Thoracic aorta (tissue), 2 donors: ENCODE measurements at regions not wholly inside any gene's neighbourhood (a gene's known extent, or its start where the extent isn't known, plus 50 kb on each side); places are given as distances from the start of the nearest gene placed in this dataset.

Experiments
- ATAC-seq: fragments of 150-250 bp; one replicate; pipeline ENCODE4 v1.8.0; 2017; ENCODE audit warnings: low read depth; ENCODE audit not compliant: insufficient number of reproducible peaks, low FRiP score
- DNase-seq: peaks from one replicate; pipeline ENCODE4 v3.0.0-alpha.2; 2020; ENCODE audit warnings: low spot score
- H3K27ac ChIP-seq, 2 donors: fragments of 200-600 bp; sonication (generic); 1 replicate in 1 of 2; 2 replicates in 1 of 2; pipeline ENCODE4 v1.5.1; 2016; ENCODE audit warnings: mild to moderate bottlenecking in 2 of 2, moderate library complexity in 2 of 2
- H3K27me3 ChIP-seq: fragments of 200-600 bp; sonication (generic); replicated peaks from 2 replicates; pipeline ENCODE4 v1.6.0; 2016; ENCODE audit warnings: mild to moderate bottlenecking; ENCODE audit not compliant: insufficient read depth
- H3K36me3 ChIP-seq: fragments of 200-600 bp; sonication (generic); one replicate; pipeline ENCODE4 v1.5.1; 2016
- H3K4me1 ChIP-seq, 2 donors: fragments of 200-600 bp; sonication (generic); 1 replicate in 1 of 2; 2 replicates in 1 of 2; pipeline versions ENCODE4 v1.5.1 to v1.6.0; 2016; ENCODE audit warnings: low read depth in 2 of 2, mild to moderate bottlenecking in 1 of 2; ENCODE audit not compliant: control insufficient read depth in 1 of 2
- H3K4me3 ChIP-seq: fragments of 200-600 bp; sonication (generic); 2 replicates; pipeline ENCODE4 v1.5.1; 2016; ENCODE audit warnings: mild to moderate bottlenecking
- H3K9me3 ChIP-seq: fragments of 200-600 bp; sonication (generic); 2 replicates; pipeline ENCODE4 v1.5.1; 2016
- CTCF ChIP-seq: fragments of 200-600 bp; sonication (generic); IDR thresholded peaks from one replicate; pipeline ENCODE4 v1.5.1; 2019; ENCODE audit warnings: antibody characterized with exemption

- Histone ChIP-seq H3K4me3 (no peak overlapping the region), H3K36me3 (no peaks in the 10 kb centered on the region), H3K4me1 (no peaks in the 10 kb centered on the region), H3K27ac (no peak overlapping the region), H3K9me3 (no peaks in the 10 kb centered on the region), H3K27me3 (no peaks in the 10 kb centered on the region)
- no peak for DNase-seq
- TF ChIP-seq CTCF: no peak
- no peak for ATAC-seq
Observed at GRCh38 chr4:111450867-111451266, 694.4 kb upstream of the FAM241A start.

- no peak for DNase-seq
- H3K4me3 ChIP-seq: no peak overlapping the region
Observed at GRCh38 chr4:111453216-111453615, 692.0 kb upstream of the FAM241A start.

GRCh38 chr4:111454961-111455360 lies 690.3 kb upstream of the FAM241A start:
- H3K27me3 ChIP-seq: no peaks in the 10 kb centered on the region
- no peak for DNase-seq

More at GRCh38 chr4:111453216-111453615, 692.0 kb upstream of the FAM241A start:
- Histone ChIP-seq H3K9me3 (no peaks in the 10 kb centered on the region), H3K27me3 (no peaks in the 10 kb centered on the region), H3K36me3 (no peaks in the 10 kb centered on the region), H3K4me1 (no peaks in the 10 kb centered on the region), H3K27ac (no peak overlapping the region)
- ATAC-seq: no peak
- TF ChIP-seq CTCF: no peak

GRCh38 chr4:111464251-111465045 lies 680.8 kb upstream of the FAM241A start:
- Histone ChIP-seq H3K4me1 (no peaks in the 10 kb centered on the region), H3K4me3 (no peak overlapping the region), H3K9me3 (no peaks in the 10 kb centered on the region), H3K27me3 (no peaks in the 10 kb centered on the region), H3K27ac (no peak overlapping the region), H3K36me3 (no peaks in the 10 kb centered on the region)
- TF ChIP-seq CTCF: no peak
- ATAC-seq: no peak
- DNase-seq: no peak

More at GRCh38 chr4:111454961-111455360, 690.3 kb upstream of the FAM241A start:
- no peaks in the 10 kb centered on the region for H3K9me3 ChIP-seq
- ATAC-seq: no peak
- H3K36me3 ChIP-seq: no peaks in the 10 kb centered on the region
- no peak overlapping the region for H3K27ac ChIP-seq
- no peaks in the 10 kb centered on the region for H3K4me1 ChIP-seq
- H3K4me3 ChIP-seq: no peak overlapping the region
- TF ChIP-seq CTCF: no peak

GRCh38 chr4:111466811-111467604 lies 678.2 kb upstream of the FAM241A start:
- TF ChIP-seq CTCF: no peak
- no peak overlapping the region for H3K4me3 ChIP-seq

More at GRCh38 chr4:111466811-111467604, 678.2 kb upstream of the FAM241A start:
- no peaks in the 10 kb centered on the region for H3K4me1 ChIP-seq
- H3K27ac ChIP-seq: no peak overlapping the region
- no peaks in the 10 kb centered on the region for H3K9me3 ChIP-seq
- no peak for DNase-seq
- H3K36me3 ChIP-seq: no peaks in the 10 kb centered on the region
- ATAC-seq: no peak
- no peaks in the 10 kb centered on the region for H3K27me3 ChIP-seq
